OCI-M2 (cell line): ENCODE measurements at regions not wholly inside any gene's neighbourhood (a gene's known extent, or its start where the extent isn't known, plus 50 kb on each side); places are given as distances from the start of the nearest gene placed in this dataset.
"Not testable (repeated sequence)": the region's sequence is repeated elsewhere in the genome, so short reads cannot be mapped to it uniquely, and the experiment has no call there.

ENCODE experiments used
- DNase-seq: peaks from one replicate; lab custom pipeline; 2025; ENCODE audit not compliant: unreplicated experiment; lab: John Stamatoyannopoulos, UW

DNA sequence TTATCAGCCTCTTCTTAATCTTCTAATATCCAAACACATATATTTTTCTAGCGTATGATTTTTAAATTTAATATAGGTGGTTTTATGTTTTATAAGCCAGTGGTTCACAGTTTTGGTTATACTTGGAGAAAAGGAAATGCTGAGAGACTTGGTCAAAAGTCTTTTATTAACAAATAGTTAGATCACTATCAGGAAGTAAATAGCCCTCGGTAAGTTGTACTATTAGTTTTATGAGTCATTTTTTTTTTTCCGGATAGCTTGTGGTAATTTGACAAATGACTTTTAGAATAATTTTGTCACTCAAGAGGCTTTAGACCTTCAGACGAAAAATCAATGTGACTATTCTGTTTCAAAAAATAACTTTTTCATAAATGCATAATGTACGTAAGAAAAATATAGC is 232.2 kb upstream of the ROBO1 start:
- DNase-seq, result no peak

- DNase-seq, result no peak
Observed at GRCh38 chr3:79994397-79994796, 226.6 kb upstream of the ROBO1 start.

DNA sequence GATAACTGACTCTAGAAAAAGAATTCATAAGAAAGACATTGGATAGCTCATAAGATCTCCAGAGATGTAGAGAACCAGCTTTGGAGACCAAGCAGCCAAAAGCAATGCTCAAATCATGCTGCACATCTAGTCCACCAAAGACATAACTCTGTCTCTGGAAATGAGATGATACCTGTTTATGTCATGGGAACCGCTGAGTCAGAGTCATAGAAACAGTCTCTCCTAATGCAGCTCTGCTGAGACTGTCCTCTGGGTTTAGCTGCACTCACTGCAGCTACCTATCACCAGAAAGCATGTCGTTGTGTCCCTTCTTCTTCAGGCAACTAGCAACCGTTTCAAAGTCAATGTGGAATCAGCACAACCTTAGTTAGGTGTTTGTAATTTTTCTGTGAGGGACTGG is 218.5 kb upstream of the ROBO1 start:
- DNase-seq, result no peak

GRCh38 chr3:79985816-79986215 is 218.0 kb upstream of the ROBO1 start:
- no peak for DNase-seq

DNA sequence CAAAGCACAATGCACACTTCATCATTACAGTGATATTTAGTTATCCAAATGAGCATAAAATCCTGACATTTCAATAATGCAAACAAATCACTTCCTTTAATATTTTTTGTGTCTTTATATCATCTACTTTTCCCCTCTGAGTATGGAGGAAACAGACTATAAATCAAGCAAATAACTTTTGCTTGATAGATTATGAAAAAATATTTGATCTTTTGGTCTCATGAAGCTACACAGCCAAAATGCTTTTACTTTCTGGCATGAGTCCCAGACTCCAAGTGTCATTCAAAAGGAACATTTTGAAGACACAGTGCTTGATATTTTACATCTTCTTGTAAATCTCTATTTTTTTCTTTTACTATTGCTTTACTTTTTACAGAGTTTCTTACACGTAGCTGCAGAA is 215.3 kb upstream of the ROBO1 start:
- DNase-seq, result no peak

DNA sequence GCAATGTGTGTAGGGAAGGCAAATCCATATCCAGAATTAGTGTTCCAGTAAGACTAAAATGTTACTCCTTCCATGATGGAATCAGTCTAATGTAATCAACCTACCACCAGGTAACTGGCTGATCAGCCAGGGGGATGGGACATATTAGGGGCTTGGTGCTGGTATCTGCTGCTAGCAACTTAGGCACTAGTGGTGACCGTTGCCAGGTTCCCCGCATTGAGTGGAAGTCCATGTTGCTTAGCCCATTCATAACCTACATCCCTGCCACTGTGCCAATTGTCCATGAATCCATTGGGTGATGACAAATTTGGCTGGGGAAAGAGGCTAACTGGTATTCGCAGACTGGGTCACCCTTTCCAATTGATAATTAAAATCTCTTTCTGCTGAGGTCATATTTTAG is 212.2 kb upstream of the ROBO1 start:
- no peak for DNase-seq

- no peak for DNase-seq
Observed at GRCh38 chr3:79976466-79976865, 208.7 kb upstream of the ROBO1 start.

GRCh38 chr3:79973917-79974595 is 206.3 kb upstream of the ROBO1 start:
- DNase-seq, result no peak

DNA sequence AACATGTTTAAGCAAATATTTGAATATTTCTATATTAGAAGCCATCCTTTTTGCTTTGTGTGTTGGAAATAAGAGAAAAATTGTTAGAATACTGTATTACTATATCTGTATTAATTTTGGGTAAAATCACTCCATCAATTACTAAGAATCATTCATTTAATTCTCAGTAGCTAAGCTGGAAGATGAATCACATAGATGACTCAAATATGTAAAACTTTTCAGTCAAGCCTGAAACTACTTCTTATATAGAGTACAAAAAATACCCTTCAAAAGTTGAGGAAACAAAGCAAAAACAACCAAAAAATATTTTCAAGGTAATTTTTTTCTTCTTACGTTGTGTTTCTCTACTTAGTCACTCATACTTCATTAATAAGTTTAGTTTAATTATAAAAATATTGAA is 205.7 kb upstream of the ROBO1 start:
- no peak for DNase-seq

- DNase-seq, result no peak
Observed at GRCh38 chr3:79968418-79968817, 200.6 kb upstream of the ROBO1 start.

DNA sequence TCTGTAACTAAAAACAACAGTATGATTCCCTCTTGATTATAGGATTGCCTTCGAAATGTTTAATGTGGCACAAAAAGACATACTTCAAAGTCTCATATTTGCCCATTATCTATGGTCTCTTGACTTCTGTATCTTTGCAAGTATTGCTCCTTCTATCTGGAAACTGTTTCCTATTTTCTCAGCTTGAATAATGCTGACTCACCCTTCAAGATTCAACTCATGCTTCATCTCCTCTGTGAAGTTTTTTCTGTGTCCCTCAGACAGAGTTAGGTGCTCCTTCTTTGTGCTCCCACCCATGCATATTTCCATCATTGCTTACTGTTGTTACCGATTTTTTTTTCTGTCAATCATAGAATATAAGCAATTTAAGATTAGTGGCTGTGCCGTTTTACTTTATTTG is 192.8 kb upstream of the ROBO1 start:
- DNase-seq, result no peak

DNA sequence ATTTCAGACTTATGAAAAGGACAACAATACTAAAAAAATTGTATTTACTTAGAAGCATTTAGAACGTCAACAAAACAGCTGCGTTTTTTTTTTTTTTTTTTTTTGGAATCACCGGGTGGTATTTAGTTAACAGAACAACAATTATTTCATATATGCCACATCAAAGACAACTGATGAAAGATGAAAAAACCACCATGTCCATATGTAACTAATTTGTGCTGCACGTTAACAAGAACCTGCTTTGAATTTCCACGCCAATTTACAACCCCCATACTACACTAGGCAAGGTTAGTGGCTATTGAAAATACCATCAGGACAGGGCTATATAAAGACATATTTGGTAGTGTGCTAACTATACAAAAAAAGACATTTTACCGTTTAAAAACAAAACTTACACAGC is 189.3 kb upstream of the ROBO1 start:
- DNase-seq, result no peak

DNA sequence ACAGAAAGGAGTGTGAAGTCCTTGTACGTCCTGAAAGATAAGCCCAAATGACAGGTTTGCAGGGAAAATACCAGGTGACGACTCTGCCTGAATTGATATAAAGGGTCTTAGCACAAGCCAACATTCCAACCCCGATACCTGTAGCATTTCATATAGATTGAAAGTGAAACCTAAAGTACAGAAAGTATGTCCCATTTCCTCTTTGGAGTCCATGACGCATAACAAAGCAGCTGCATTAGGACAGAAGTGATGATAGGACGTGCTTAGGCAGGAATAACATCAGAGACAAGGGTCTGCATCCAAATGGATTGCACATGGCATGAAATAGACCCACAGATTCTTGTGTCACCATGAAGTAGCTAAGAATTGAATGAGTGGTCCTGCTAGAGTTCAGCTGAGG is 187.0 kb upstream of the ROBO1 start:
- DNase-seq, result no peak

DNA sequence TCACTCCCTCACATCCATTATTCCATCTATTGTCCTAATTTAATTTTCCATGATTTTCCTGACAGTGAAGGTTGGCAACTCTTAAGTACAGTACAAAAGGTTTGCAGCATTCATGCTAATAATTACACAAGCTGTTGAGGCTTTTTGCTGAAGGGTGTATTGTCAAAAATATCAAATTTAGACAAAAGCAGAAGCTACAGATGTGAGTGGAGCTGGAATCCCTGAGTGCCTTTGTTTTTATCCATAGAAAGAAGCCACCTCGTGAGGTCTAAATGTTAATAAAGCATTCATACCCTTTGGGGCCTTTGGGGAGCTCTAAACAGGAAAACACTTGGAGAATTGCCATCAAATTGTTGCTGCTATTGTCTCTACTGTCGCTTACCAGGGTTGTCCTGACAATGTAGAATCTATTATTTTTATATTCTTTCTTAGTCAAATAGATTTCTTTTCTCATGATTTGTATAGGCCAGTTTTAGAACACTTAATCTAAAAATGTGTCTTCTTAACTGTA is 185.8 kb upstream of the ROBO1 start:
- no peak for DNase-seq

GRCh38 chr3:79951426-79951825 is 183.6 kb upstream of the ROBO1 start:
- DNase-seq, result not testable (repeated sequence)

DNA sequence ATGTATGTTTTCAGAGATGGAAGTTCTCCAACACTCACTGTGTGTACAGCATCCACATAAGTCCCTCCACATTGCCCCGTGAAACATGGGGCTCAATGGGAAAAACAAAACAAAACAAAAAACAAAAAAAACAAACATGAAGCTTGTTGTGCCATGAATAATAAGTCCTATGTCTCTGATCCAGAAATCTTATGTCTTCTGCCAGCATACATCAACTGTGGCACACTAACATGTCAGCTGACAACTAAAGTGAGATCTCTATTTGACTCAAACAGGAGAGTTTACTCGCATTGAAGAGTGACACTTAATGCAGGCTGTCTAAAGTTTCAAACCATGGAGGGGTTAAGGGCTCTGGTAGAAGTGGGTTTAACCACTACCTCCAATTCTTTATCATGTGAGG is 180.2 kb upstream of the ROBO1 start:
- no peak for DNase-seq

- DNase-seq, result no peak
Observed at GRCh38 chr3:79947469-79947868, 179.7 kb upstream of the ROBO1 start.

DNA sequence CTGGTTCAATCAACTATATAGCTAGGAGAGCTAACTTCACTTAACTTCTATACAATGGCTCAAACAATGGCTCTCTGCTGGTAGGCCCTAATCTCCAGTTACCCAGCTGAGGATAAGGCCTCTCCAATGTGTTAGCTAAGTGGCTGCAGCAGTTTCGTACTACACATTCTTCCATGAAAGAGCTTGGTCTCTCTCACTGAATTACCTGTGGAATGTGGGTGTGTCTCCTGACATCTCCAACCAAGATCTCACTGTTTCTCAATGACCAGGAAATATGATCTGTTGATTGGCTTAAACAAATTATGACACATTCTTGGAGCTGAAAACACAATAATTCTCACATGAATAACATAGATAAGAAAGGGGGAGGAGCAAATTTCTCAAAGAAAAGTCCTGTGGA is 169.8 kb upstream of the ROBO1 start:
- DNase-seq, result no peak

DNA sequence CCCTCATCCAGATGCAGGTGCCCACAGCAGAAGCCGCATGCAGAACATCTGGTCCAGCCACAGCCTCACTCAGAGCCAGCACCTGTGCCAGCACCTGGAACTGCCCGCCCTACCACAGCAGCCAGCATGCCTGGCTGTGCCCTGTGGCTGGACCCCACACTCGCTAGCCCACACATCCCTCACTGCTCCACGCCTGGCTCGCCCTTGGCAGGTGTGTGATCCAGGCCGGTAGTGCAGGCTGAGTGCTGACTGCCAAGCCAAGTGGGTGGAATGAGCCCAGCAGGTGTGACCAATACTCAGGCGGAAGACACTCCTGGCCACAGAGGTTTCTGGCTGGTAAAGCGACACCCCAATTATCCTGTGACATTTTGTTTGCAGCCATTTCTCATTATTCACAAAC is 162.4 kb upstream of the ROBO1 start:
- no peak for DNase-seq

GRCh38 chr3:79928687-79929408 is 161.1 kb upstream of the ROBO1 start:
- no peak for DNase-seq

DNA sequence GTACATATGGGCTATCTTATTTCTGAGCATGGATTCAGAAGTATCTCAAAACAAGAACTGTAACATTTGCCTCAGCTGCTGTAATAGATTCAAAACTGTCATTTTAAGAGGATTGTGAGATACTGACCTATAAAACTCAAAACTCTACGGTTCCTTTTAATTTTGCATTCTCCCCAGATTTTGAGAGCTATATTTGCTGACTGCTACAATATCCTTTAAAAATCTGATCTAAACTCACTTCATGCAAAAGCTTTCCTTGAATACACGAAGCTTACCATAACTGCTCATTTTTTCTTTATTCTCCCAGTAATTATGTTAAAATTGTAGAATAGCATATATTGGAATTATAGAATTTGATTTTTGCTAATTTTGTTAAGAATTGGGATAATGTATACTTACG is 158.7 kb upstream of the ROBO1 start:
- no peak for DNase-seq

- DNase-seq, result no peak
Observed at GRCh38 chr3:79922633-79923032, 154.8 kb upstream of the ROBO1 start.

- no peak for DNase-seq
Observed at GRCh38 chr3:79917561-79917960, 149.8 kb upstream of the ROBO1 start.
